A673 (cell line): ENCODE measurements at regions not wholly inside any gene's neighbourhood (a gene's known extent, or its start where the extent isn't known, plus 50 kb on each side); places are given as distances from the start of the nearest gene placed in this dataset.

Source experiments
- BruUV-seq: library from RNA; stranded (reverse); fragments of 400-500 nt; replicated peaks from 2 replicates; lab custom pipeline; 2021; lab: Mats Ljungman, UMichigan
- CTCF ChIA-PET: fragments of 300-600 bp; sonication (Branson Sonifier 250); formaldehyde crosslinking; loops from one replicate; lab custom pipeline; 2022; ENCODE audit warnings: antibody characterized with exemption; lab: Charles Lee
- POLR2A ChIA-PET: fragments of 300-600 bp; sonication (Branson Sonifier 250); formaldehyde crosslinking; loops from one replicate; lab custom pipeline; 2022; ENCODE audit warnings: antibody characterized with exemption; ENCODE audit not compliant: low non-redundant PET; lab: Charles Lee
- DNase-seq: peaks from one replicate; pipeline ENCODE4 v3.0.0-alpha.2; 2015; ENCODE audit warnings: low spot score
- H3K27ac ChIP-seq: fragments of 200-600 bp; sonication (generic); 2 replicates; pipeline ENCODE4 v1.5.1; 2016; ENCODE audit warnings: mixed run types, low read depth, mild to moderate bottlenecking, mixed read lengths, antibody characterized with exemption, low read length; ENCODE audit not compliant: poor library complexity, severe bottlenecking
- H3K27me3 ChIP-seq: fragments of 200-600 bp; sonication (generic); replicated peaks from 2 replicates; pipeline ENCODE4 v1.6.1; 2017; ENCODE audit warnings: mixed run types, low read depth, mild to moderate bottlenecking, mixed read lengths, antibody characterized with exemption, low read length; ENCODE audit not compliant: insufficient read depth, poor library complexity
- H3K36me3 ChIP-seq: fragments of 200-600 bp; sonication (generic); 2 replicates; pipeline ENCODE4 v1.6.1; 2016; ENCODE audit warnings: mixed run types, mild to moderate bottlenecking, mixed read lengths, antibody characterized with exemption, low read length; ENCODE audit not compliant: insufficient read depth, poor library complexity, severe bottlenecking
- H3K4me1 ChIP-seq: fragments of 200-600 bp; sonication (generic); 2 replicates; pipeline ENCODE4 v1.6.1; 2017; ENCODE audit warnings: mixed run types, mild to moderate bottlenecking, mixed read lengths, antibody characterized with exemption, low read length; ENCODE audit not compliant: insufficient read depth, poor library complexity, severe bottlenecking
- H3K4me3 ChIP-seq: fragments of 200-600 bp; sonication (generic); 2 replicates; pipeline ENCODE4 v1.5.1; 2016; ENCODE audit warnings: low read depth, mixed run types, mild to moderate bottlenecking, mixed read lengths, low read length; ENCODE audit not compliant: poor library complexity, severe bottlenecking
- H3K9me3 ChIP-seq: fragments of 200-600 bp; sonication (generic); 2 replicates; pipeline ENCODE4 v1.6.1; 2016; ENCODE audit warnings: mixed run types, low read depth, mild to moderate bottlenecking, mixed read lengths, antibody characterized with exemption, low read length; ENCODE audit not compliant: poor library complexity, severe bottlenecking
- CTCF ChIP-seq: fragments of 300-800, 200-600 bp; sonication (generic); conservative IDR thresholded peaks from 2 replicates; pipeline ENCODE4 v1.5.1; 2017; ENCODE audit warnings: low read depth, mild to moderate bottlenecking, antibody characterized with exemption, low read length, moderate library complexity, mixed read lengths
- EZH2 ChIP-seq: fragments of 200-600 bp; sonication (generic); IDR thresholded peaks from 2 replicates; pipeline ENCODE4 v1.6.1; 2017; ENCODE audit warnings: borderline replicate concordance, low read depth, mild to moderate bottlenecking, mixed read lengths, antibody characterized with exemption, low read length; ENCODE audit not compliant: poor library complexity, severe bottlenecking
- intact Hi-C: fragments of 100-400 bp; cut with micrococcal nuclease; formaldehyde crosslinking; loops from one replicate; pipeline ENCODE4 v1.10.0; 2022; ENCODE audit not compliant: unreplicated experiment

GRCh38 chrX:16018291-16018690, 105.1 kb upstream of the GRPR start:
- H3K27me3 ChIP-seq = no peaks in the 10 kb centered on the region
- intact Hi-C loops = no loop called here
- DNase-seq = no peak
- no peaks in the 10 kb centered on the region for H3K9me3 ChIP-seq
- H3K36me3 ChIP-seq = no peaks in the 10 kb centered on the region
- H3K4me1 ChIP-seq = peaks cover 7% of the 10 kb centered on the region
- no TSS peak for BruUV-seq
- POLR2A ChIA-PET = no interaction called here
- CTCF ChIA-PET = no interaction called here
- no peak overlapping the region for H3K27ac ChIP-seq
- H3K4me3 ChIP-seq = no peak overlapping the region
- TF ChIP-seq EZH2 (no peak), CTCF (no peak)

DNA sequence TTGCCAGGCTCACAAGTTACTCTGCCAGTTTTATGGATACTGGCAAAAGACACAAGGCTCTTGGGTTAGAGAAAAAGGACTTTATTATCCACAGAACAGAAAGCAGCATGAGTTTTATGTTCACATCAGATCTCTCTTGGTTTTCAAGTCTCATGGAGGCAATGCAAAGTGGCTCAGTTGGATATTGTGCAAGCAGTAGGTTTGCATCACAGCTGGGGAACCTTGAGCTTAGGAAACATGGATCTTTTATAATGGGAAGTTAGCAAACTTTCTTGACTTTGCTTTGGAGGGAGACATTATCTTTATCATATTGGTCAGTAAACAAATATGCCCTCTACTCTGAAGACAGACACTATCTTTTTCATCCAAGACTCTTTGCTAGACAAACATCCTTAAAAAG, 109.2 kb upstream of the GRPR start:
- POLR2A ChIA-PET = no interaction called here
- CTCF ChIA-PET = no interaction called here
- H3K4me1 ChIP-seq = no peaks in the 10 kb centered on the region
- no peak overlapping the region for H3K4me3 ChIP-seq
- TF ChIP-seq EZH2 (no peak), CTCF (no peak)
- BruUV-seq = no TSS peak
- no peaks in the 10 kb centered on the region for H3K9me3 ChIP-seq
- no peaks in the 10 kb centered on the region for H3K27me3 ChIP-seq
- H3K36me3 ChIP-seq = no peaks in the 10 kb centered on the region
- no peak overlapping the region for H3K27ac ChIP-seq
- DNase-seq = no peak
- intact Hi-C loops = no loop called here

GRCh38 chrX:16012250-16012649, 111.1 kb upstream of the GRPR start:
- no peak for DNase-seq
- Histone ChIP-seq H3K27ac (no peak overlapping the region), H3K4me3 (no peak overlapping the region), H3K9me3 (no peaks in the 10 kb centered on the region), H3K27me3 (no peaks in the 10 kb centered on the region), H3K4me1 (no peaks in the 10 kb centered on the region), H3K36me3 (no peaks in the 10 kb centered on the region)
- ChIA-PET POLR2A (no interaction called here), CTCF (no interaction called here)
- BruUV-seq = no TSS peak
- intact Hi-C loops = no loop called here
- TF ChIP-seq EZH2 (no peak), CTCF (no peak)
